Urinary bladder (tissue), 3 donors: ENCODE measurements at regions not wholly inside any gene's neighbourhood (a gene's known extent, or its start where the extent isn't known, plus 50 kb on each side); places are given as distances from the start of the nearest gene placed in this dataset.

Experiments used
- DNase-seq: peaks from one replicate; pipeline ENCODE4 v3.0.0-alpha.2; 2015; ENCODE audit errors: extremely low spot score
- H3K27ac ChIP-seq: one replicate; pipeline ENCODE4 v1.5.1; 2013; ENCODE audit warnings: low read depth, mild to moderate bottlenecking, moderate library complexity
- H3K36me3 ChIP-seq: one replicate; pipeline ENCODE4 v1.6.1; 2013; ENCODE audit warnings: mild to moderate bottlenecking, moderate library complexity; ENCODE audit not compliant: insufficient read depth
- H3K4me1 ChIP-seq: one replicate; pipeline ENCODE4 v1.6.1; 2013; ENCODE audit warnings: mild to moderate bottlenecking, moderate library complexity; ENCODE audit not compliant: insufficient read depth
- H3K4me3 ChIP-seq: one replicate; pipeline ENCODE4 v1.5.1; 2013; ENCODE audit warnings: low read depth, low read length
- WGBS: extraction: QIAGEN DNeasy Blood & Tissue Kit; methylation state at CpG from one replicate; pipeline ENCODE4 v1.1.7; 2013; 5-methylcytosine and 5-hydroxymethylcytosine counted together
- donor health status: healthy with polysubstance abuse.
- donor health status: healthy.

- 61% methylated on average over 3 of the region's 3 CpGs for WGBS
- Histone ChIP-seq H3K36me3 (no peaks in the 10 kb centered on the region), H3K4me1 (no peaks in the 10 kb centered on the region), H3K4me3 (no peak overlapping the region), H3K27ac (no peak overlapping the region)
- DNase-seq, result no peak
Measured at GRCh38 chr11:80173371-80174136, 732.7 kb upstream of the TENM4 start.

GRCh38 chr11:80168796-80169195, 728.0 kb upstream of the TENM4 start:
- no peak for DNase-seq
- 91% methylated on average over 2 of the region's 2 CpGs for WGBS

GRCh38 chr11:80167766-80168165, 726.9 kb upstream of the TENM4 start:
- WGBS, result 64% methylated on average over 3 of the region's 3 CpGs
- DNase-seq, result no peak
- Histone ChIP-seq H3K27ac (no peak overlapping the region), H3K4me3 (no peak overlapping the region), H3K4me1 (no peaks in the 10 kb centered on the region), H3K36me3 (no peaks in the 10 kb centered on the region)

More at GRCh38 chr11:80168796-80169195, 728.0 kb upstream of the TENM4 start:
- no peak overlapping the region for H3K27ac ChIP-seq
- H3K4me1 ChIP-seq, result no peaks in the 10 kb centered on the region
- no peaks in the 10 kb centered on the region for H3K36me3 ChIP-seq
- H3K4me3 ChIP-seq, result no peak overlapping the region

GRCh38 chr11:80165744-80166143, 724.9 kb upstream of the TENM4 start:
- H3K4me3 ChIP-seq, result no peak overlapping the region
- H3K27ac ChIP-seq, result no peak overlapping the region
- no peak for DNase-seq
- 71% methylated on average over 1 of the region's 1 CpG for WGBS
- H3K4me1 ChIP-seq, result no peaks in the 10 kb centered on the region
- no peaks in the 10 kb centered on the region for H3K36me3 ChIP-seq

- DNase-seq, result no peak
- H3K27ac ChIP-seq, result no peak overlapping the region
- no peak overlapping the region for H3K4me3 ChIP-seq
- WGBS, result 57% methylated on average over 1 of the region's 1 CpG
- no peaks in the 10 kb centered on the region for H3K36me3 ChIP-seq
- H3K4me1 ChIP-seq, result no peaks in the 10 kb centered on the region
Measured at GRCh38 chr11:80163441-80163840, 722.6 kb upstream of the TENM4 start.

GRCh38 chr11:80163011-80163410, 722.2 kb upstream of the TENM4 start:
- Histone ChIP-seq H3K27ac (no peak overlapping the region), H3K36me3 (no peaks in the 10 kb centered on the region), H3K4me1 (no peaks in the 10 kb centered on the region), H3K4me3 (no peak overlapping the region)
- WGBS, result 74% methylated on average over 3 of the region's 3 CpGs
- no peak for DNase-seq

- no peaks in the 10 kb centered on the region for H3K4me1 ChIP-seq
- no peaks in the 10 kb centered on the region for H3K36me3 ChIP-seq
- WGBS, result 90% methylated on average over 4 of the region's 4 CpGs
- no peak overlapping the region for H3K4me3 ChIP-seq
- DNase-seq, result no peak
- no peak overlapping the region for H3K27ac ChIP-seq
Measured at GRCh38 chr11:80162387-80162786, 721.6 kb upstream of the TENM4 start.

- DNase-seq, result no peak
- Histone ChIP-seq H3K4me3 (no peak overlapping the region), H3K4me1 (no peaks in the 10 kb centered on the region), H3K36me3 (no peaks in the 10 kb centered on the region), H3K27ac (no peak overlapping the region)
- WGBS, result 41% methylated on average over 3 of the region's 3 CpGs
Measured at GRCh38 chr11:80157447-80157846, 716.6 kb upstream of the TENM4 start.

GRCh38 chr11:80156062-80156461, 715.2 kb upstream of the TENM4 start:
- H3K4me3 ChIP-seq, result no peak overlapping the region
- H3K4me1 ChIP-seq, result no peaks in the 10 kb centered on the region
- H3K36me3 ChIP-seq, result no peaks in the 10 kb centered on the region
- H3K27ac ChIP-seq, result no peak overlapping the region
- DNase-seq, result no peak
- WGBS, result 96% methylated on average over 1 of the region's 1 CpG

GRCh38 chr11:80155412-80156017, 714.7 kb upstream of the TENM4 start:
- Histone ChIP-seq H3K36me3 (no peaks in the 10 kb centered on the region), H3K4me1 (no peaks in the 10 kb centered on the region), H3K27ac (no peak overlapping the region), H3K4me3 (no peak overlapping the region)
- 26% methylated on average over 4 of the region's 4 CpGs for WGBS
- DNase-seq, result no peak

- H3K4me3 ChIP-seq, result no peak overlapping the region
- no peak overlapping the region for H3K27ac ChIP-seq
- 31% methylated on average over 6 of the region's 6 CpGs for WGBS
Measured at GRCh38 chr11:80146232-80146631, 705.4 kb upstream of the TENM4 start.

GRCh38 chr11:80144897-80145594, 704.2 kb upstream of the TENM4 start:
- no peak for DNase-seq
- Histone ChIP-seq H3K4me3 (no peak overlapping the region), H3K36me3 (no peaks in the 10 kb centered on the region), H3K4me1 (no peaks in the 10 kb centered on the region), H3K27ac (no peak overlapping the region)
- 71% methylated on average over 2 of the region's 2 CpGs for WGBS

More at GRCh38 chr11:80146232-80146631, 705.4 kb upstream of the TENM4 start:
- Histone ChIP-seq H3K36me3 (no peaks in the 10 kb centered on the region), H3K4me1 (no peaks in the 10 kb centered on the region)
- DNase-seq, result no peak

GRCh38 chr11:80136991-80137390, 696.2 kb upstream of the TENM4 start:
- WGBS, result 54% methylated on average over 3 of the region's 3 CpGs
- no peak overlapping the region for H3K4me3 ChIP-seq

GRCh38 chr11:80129396-80129795, 688.6 kb upstream of the TENM4 start:
- H3K4me3 ChIP-seq, result no peak overlapping the region
- no peaks in the 10 kb centered on the region for H3K4me1 ChIP-seq
- no peaks in the 10 kb centered on the region for H3K36me3 ChIP-seq
- no peak for DNase-seq
- no peak overlapping the region for H3K27ac ChIP-seq

More at GRCh38 chr11:80136991-80137390, 696.2 kb upstream of the TENM4 start:
- no peak for DNase-seq
- H3K36me3 ChIP-seq, result no peaks in the 10 kb centered on the region
- H3K27ac ChIP-seq, result no peak overlapping the region
- no peaks in the 10 kb centered on the region for H3K4me1 ChIP-seq
